SK-N-SH treated with all-trans-retinoic acid at 6 μM for 48 hours (cell line): ENCODE measurements at regions not wholly inside any gene's neighbourhood (a gene's known extent, or its start where the extent isn't known, plus 50 kb on each side); places are given as distances from the start of the nearest gene placed in this dataset.

ENCODE experiments used
- ATAC-seq: fragments of 200-7000 bp; cut with Tn5 transposase; 3 replicates; pipeline ENCODE4 v1.9.1; 2020; ENCODE audit warnings: mild to moderate bottlenecking, moderate library complexity
- ARNTL ChIP-seq: fragments of 450-650 bp; formaldehyde crosslinking; IDR thresholded peaks from 2 replicates; pipeline ENCODE4 v1.5.0; 2020; ENCODE audit warnings: low read depth, mild to moderate bottlenecking, moderate library complexity, borderline replicate concordance
- BACH2 ChIP-seq: fragments of 250-450 bp; sonication (Bioruptor Pico); IDR thresholded peaks from 2 replicates; pipeline ENCODE4 v1.9.0; 2021; ENCODE audit warnings: mild to moderate bottlenecking, borderline replicate concordance
- CSDC2 ChIP-seq: fragments of 250-450 bp; sonication (Bioruptor Pico); IDR thresholded peaks from 2 replicates; pipeline ENCODE4 v1.5.0; 2020; ENCODE audit warnings: mild to moderate bottlenecking, moderate library complexity
- ESRRG ChIP-seq: fragments of 250-450 bp; sonication (Bioruptor Pico); IDR thresholded peaks from 2 replicates; pipeline ENCODE4 v1.6.1; 2021; ENCODE audit warnings: mild to moderate bottlenecking
- GLIS3 ChIP-seq: fragments of 250-450 bp; sonication (Bioruptor Pico); IDR thresholded peaks from 2 replicates; pipeline ENCODE4 v1.5.0; 2020; ENCODE audit warnings: mild to moderate bottlenecking, moderate library complexity
- ISL1 ChIP-seq: fragments of 250-450 bp; sonication (Bioruptor Pico); IDR thresholded peaks from 2 replicates; pipeline ENCODE4 v2.1.2; 2022; ENCODE audit warnings: mild to moderate bottlenecking, moderate library complexity
- OSR1 ChIP-seq: fragments of 250-450 bp; sonication (Bioruptor Pico); IDR thresholded peaks from 2 replicates; pipeline ENCODE4 v1.8.0; 2022; ENCODE audit warnings: moderate library complexity, mild to moderate bottlenecking, inconsistent platforms
- PATZ1 ChIP-seq: fragments of 250-450 bp; sonication (Bioruptor Pico); IDR thresholded peaks from 2 replicates; pipeline ENCODE4 v1.8.0; 2020; ENCODE audit warnings: mild to moderate bottlenecking, moderate library complexity, borderline replicate concordance
- POU6F1 ChIP-seq: fragments of 250-450 bp; sonication (Bioruptor Pico); IDR thresholded peaks from 2 replicates; pipeline ENCODE4 v1.8.0; 2021; ENCODE audit warnings: low read depth, mild to moderate bottlenecking, moderate library complexity, borderline replicate concordance
- PPARA ChIP-seq: fragments of 250-450 bp; sonication (Bioruptor Pico); IDR thresholded peaks from 2 replicates; pipeline ENCODE4 v1.5.0; 2020; ENCODE audit warnings: mild to moderate bottlenecking, borderline replicate concordance
- RARB ChIP-seq: fragments of 250-450 bp; sonication (Bioruptor Pico); IDR thresholded peaks from 2 replicates; pipeline ENCODE4 v1.8.0; 2021; ENCODE audit warnings: mild to moderate bottlenecking, moderate library complexity
- SNAI2 ChIP-seq: fragments of 250-450 bp; sonication (Bioruptor Pico); IDR thresholded peaks from 2 replicates; pipeline ENCODE4 v1.5.0; 2020; ENCODE audit warnings: mild to moderate bottlenecking, moderate library complexity
- TCF4 ChIP-seq: fragments of 250-450 bp; sonication (Bioruptor Pico); IDR thresholded peaks from 2 replicates; pipeline ENCODE4 v1.8.0; 2021; ENCODE audit warnings: mild to moderate bottlenecking, moderate library complexity, borderline replicate concordance
- ZFP3 ChIP-seq: fragments of 250-450 bp; sonication (Bioruptor Pico); IDR thresholded peaks from 2 replicates; pipeline ENCODE4 v1.5.0; 2020; ENCODE audit warnings: mild to moderate bottlenecking, moderate library complexity
- ZNF70 ChIP-seq: fragments of 450-650 bp; formaldehyde crosslinking; IDR thresholded peaks from 2 replicates; pipeline ENCODE4 v1.5.0; 2020; ENCODE audit warnings: mild to moderate bottlenecking, moderate library complexity
- ZNF8 ChIP-seq: fragments of 450-650 bp; formaldehyde crosslinking; IDR thresholded peaks from 2 replicates; pipeline ENCODE4 v1.5.0; 2020; ENCODE audit warnings: mild to moderate bottlenecking, moderate library complexity
- TF ChIP-seq, protein P1 (sequence below): fragments of 250-450 bp; sonication (Bioruptor Pico); IDR thresholded peaks from 2 replicates; pipeline ENCODE4 v1.5.1; 2021; ENCODE audit warnings: mild to moderate bottlenecking, moderate library complexity
- TF ChIP-seq, protein P2 (sequence below): fragments of 250-450 bp; sonication (Bioruptor Pico); IDR thresholded peaks from 2 replicates; pipeline ENCODE4 v1.5.0; 2020; ENCODE audit warnings: mild to moderate bottlenecking, moderate library complexity
- TF ChIP-seq, protein P3 (sequence below): fragments of 250-450 bp; sonication (Bioruptor Pico); IDR thresholded peaks from 2 replicates; pipeline ENCODE4 v1.5.1; 2020; ENCODE audit warnings: low read depth, mild to moderate bottlenecking, moderate library complexity

DNA sequence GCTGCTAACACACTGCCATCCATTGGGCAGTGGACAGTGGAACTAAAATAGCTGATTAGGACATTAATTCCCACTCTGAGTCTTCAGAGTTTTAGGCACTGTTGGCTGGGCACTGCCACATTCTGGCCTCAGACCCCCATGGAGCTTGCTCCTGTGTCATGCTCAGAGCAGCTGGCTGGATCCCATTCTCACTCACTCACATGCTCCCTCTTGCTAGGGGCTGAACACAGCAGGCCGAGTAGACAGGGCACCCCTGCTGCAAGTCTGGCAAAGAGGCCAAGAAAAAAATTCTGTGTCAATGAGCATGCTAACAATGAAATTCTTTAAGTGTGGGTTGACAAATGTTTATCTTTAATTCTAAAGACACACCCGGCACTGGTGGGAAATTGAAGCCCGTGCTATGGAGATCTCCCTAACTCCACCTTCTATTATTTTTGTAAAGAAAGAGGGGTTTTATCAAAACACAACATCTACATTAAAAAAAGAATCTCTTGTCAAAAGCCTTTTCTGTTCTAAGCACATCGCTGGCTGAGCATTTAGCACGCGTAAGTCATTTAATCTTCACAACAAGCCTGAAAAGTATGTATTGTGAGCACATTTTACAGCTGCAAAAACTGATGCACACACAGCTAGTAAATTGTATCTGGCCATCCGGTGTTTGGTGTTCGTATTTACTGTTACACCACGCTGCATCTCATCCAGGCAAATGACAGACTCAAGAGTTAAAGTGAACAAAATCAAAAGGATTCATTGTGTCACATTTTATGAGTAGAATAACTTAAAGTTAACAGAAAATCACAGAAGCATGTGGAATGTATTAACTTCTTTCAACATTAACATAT, 362.1 kb downstream of the PLOD2 start (continued):
- TF ChIP-seq, protein P1, sequence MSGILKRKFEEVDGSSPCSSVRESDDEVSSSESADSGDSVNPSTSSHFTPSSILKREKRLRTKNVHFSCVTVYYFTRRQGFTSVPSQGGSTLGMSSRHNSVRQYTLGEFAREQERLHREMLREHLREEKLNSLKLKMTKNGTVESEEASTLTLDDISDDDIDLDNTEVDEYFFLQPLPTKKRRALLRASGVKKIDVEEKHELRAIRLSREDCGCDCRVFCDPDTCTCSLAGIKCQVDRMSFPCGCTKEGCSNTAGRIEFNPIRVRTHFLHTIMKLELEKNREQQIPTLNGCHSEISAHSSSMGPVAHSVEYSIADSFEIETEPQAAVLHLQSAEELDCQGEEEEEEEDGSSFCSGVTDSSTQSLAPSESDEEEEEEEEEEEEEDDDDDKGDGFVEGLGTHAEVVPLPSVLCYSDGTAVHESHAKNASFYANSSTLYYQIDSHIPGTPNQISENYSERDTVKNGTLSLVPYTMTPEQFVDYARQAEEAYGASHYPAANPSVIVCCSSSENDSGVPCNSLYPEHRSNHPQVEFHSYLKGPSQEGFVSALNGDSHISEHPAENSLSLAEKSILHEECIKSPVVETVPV (CRISPR knock-in tag): no peak
- no peak for TF ChIP-seq SNAI2 (CRISPR knock-in tag)
- no peak for TF ChIP-seq ZNF8
- no peak for TF ChIP-seq ZNF70
- no peak for TF ChIP-seq PPARA (CRISPR knock-in tag)
- TF ChIP-seq OSR1 (CRISPR knock-in tag): no peak
- no peak for TF ChIP-seq POU6F1 (CRISPR knock-in tag)
- no peak for TF ChIP-seq PATZ1 (CRISPR knock-in tag)
- TF ChIP-seq ARNTL (CRISPR knock-in tag): no peak
- TF ChIP-seq CSDC2: no peak
- TF ChIP-seq ZFP3 (CRISPR knock-in tag): no peak

DNA sequence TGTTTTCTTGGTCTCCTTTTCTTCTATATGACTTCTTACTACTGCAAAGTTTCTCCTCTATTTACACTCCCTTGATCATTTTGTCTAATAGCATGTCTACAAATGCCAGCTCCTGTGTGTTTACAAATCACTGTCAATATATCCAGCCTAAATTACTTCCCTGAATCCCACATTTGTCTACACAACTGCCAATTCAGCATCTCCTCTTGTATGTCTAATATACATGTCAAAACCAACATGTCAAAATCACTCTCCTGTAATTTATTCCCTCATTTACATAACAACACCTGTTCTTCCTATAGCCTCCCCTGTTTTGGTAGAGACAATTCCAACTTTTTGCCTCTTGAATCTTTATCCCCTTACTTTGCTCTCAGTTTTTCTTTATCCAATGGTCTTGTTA, 359.3 kb downstream of the PLOD2 start:
- TF ChIP-seq, protein P2, sequence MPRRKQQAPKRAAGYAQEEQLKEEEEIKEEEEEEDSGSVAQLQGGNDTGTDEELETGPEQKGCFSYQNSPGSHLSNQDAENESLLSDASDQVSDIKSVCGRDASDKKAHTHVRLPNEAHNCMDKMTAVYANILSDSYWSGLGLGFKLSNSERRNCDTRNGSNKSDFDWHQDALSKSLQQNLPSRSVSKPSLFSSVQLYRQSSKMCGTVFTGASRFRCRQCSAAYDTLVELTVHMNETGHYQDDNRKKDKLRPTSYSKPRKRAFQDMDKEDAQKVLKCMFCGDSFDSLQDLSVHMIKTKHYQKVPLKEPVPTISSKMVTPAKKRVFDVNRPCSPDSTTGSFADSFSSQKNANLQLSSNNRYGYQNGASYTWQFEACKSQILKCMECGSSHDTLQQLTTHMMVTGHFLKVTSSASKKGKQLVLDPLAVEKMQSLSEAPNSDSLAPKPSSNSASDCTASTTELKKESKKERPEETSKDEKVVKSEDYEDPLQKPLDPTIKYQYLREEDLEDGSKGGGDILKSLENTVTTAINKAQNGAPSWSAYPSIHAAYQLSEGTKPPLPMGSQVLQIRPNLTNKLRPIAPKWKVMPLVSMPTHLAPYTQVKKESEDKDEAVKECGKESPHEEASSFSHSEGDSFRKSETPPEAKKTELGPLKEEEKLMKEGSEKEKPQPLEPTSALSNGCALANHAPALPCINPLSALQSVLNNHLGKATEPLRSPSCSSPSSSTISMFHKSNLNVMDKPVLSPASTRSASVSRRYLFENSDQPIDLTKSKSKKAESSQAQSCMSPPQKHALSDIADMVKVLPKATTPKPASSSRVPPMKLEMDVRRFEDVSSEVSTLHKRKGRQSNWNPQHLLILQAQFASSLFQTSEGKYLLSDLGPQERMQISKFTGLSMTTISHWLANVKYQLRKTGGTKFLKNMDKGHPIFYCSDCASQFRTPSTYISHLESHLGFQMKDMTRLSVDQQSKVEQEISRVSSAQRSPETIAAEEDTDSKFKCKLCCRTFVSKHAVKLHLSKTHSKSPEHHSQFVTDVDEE (CRISPR knock-in tag): no peak
- TF ChIP-seq, protein P1 (CRISPR knock-in tag): no peak
- TF ChIP-seq GLIS3 (CRISPR knock-in tag): no peak
- no peak for ATAC-seq

DNA sequence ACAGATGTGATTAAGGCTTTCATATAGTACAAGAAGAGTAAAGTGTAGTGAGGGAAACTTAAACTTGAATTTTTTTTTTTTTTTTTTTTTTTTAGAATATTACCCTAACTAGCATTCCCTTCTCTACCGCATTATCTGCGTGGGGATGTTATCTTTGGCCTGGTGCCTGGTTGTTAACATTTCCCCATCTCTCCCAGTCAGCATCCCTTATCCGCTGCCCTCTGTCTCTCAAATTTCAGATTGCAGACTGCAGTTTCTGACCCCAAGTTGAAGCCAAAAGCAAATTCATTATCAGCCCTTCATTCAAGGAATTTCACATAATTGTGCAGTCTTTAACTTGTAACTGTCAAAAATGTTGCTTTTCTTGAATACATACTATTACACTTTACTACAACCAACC, 353.0 kb downstream of the PLOD2 start:
- no peak for ATAC-seq
- TF ChIP-seq BACH2 (CRISPR knock-in tag): no peak
- no peak for TF ChIP-seq ZNF70
- no peak for TF ChIP-seq RARB (CRISPR knock-in tag)
- TF ChIP-seq ZFP3 (CRISPR knock-in tag): no peak
- TF ChIP-seq, protein P2 (CRISPR knock-in tag): no peak
- no peak for TF ChIP-seq OSR1 (CRISPR knock-in tag)
- TF ChIP-seq, protein P1 (CRISPR knock-in tag): no peak
- no peak for TF ChIP-seq ESRRG
- no peak for TF ChIP-seq SNAI2 (CRISPR knock-in tag)
- TF ChIP-seq ISL1: no peak
- TF ChIP-seq ARNTL (CRISPR knock-in tag): no peak
- TF ChIP-seq PPARA (CRISPR knock-in tag): no peak
- TF ChIP-seq, protein P3, sequence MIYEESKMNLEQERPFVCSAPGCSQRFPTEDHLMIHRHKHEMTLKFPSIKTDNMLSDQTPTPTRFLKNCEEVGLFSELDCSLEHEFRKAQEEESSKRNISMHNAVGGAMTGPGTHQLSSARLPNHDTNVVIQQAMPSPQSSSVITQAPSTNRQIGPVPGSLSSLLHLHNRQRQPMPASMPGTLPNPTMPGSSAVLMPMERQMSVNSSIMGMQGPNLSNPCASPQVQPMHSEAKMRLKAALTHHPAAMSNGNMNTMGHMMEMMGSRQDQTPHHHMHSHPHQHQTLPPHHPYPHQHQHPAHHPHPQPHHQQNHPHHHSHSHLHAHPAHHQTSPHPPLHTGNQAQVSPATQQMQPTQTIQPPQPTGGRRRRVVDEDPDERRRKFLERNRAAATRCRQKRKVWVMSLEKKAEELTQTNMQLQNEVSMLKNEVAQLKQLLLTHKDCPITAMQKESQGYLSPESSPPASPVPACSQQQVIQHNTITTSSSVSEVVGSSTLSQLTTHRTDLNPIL: no peak
- no peak for TF ChIP-seq TCF4 (CRISPR knock-in tag)
- TF ChIP-seq GLIS3 (CRISPR knock-in tag): no peak
